ENCODE measurements at regions not wholly inside any gene's neighbourhood (a gene's known extent, or its start where the extent isn't known, plus 50 kb on each side); places are given as distances from the start of the nearest gene placed in this dataset.

- TF ChIP-seq POLR2AphosphoS5 (IDR thresholded peaks at IDR 0.05) (no peak), CTCF (IDR thresholded peaks at IDR 0.05) (no peak), EP300 (IDR thresholded peaks at IDR 0.05) (no peak)
These were observed 161.0 kb upstream of the ANKRD50 start for GRCh38 chr4:124873361-124874171.
